Mononuclear cell (primary cell): ENCODE measurements at regions not wholly inside any gene's neighbourhood (a gene's known extent, or its start where the extent isn't known, plus 50 kb on each side); places are given as distances from the start of the nearest gene placed in this dataset.

Experiments
- H3K27me3 ChIP-seq: 2 replicates; pipeline ENCODE4 v1.6.0; 2011; ENCODE audit warnings: low read length, control low read depth; ENCODE audit not compliant: insufficient read depth
- H3K4me1 ChIP-seq: 2 replicates; pipeline ENCODE4 v1.5.1; 2011; ENCODE audit warnings: mild to moderate bottlenecking, low read length, control low read depth; ENCODE audit not compliant: insufficient read depth
- H3K4me3 ChIP-seq: 2 replicates; pipeline ENCODE4 v1.5.1; 2011; ENCODE audit warnings: mild to moderate bottlenecking, low read length, moderate library complexity
- H3K9me3 ChIP-seq: 2 replicates; pipeline ENCODE4 v1.5.1; 2011; ENCODE audit warnings: low read depth, mild to moderate bottlenecking, control low read depth, low read length

GRCh38 chr2:88828397-88829137, 137.1 kb downstream of the RPIA start:
- no peaks in the 10 kb centered on the region for H3K27me3 ChIP-seq
- H3K9me3 ChIP-seq, result no peaks in the 10 kb centered on the region
- no peaks in the 10 kb centered on the region for H3K4me1 ChIP-seq
- H3K4me3 ChIP-seq, result no peak overlapping the region

- H3K9me3 ChIP-seq, result no peaks in the 10 kb centered on the region
- H3K4me3 ChIP-seq, result no peak overlapping the region
- no peaks in the 10 kb centered on the region for H3K4me1 ChIP-seq
- no peaks in the 10 kb centered on the region for H3K27me3 ChIP-seq
Observed at GRCh38 chr2:88829607-88830463, 138.4 kb downstream of the RPIA start.

GRCh38 chr2:88831071-88831791, 139.8 kb downstream of the RPIA start:
- no peaks in the 10 kb centered on the region for H3K9me3 ChIP-seq
- no peaks in the 10 kb centered on the region for H3K4me1 ChIP-seq
- no peak overlapping the region for H3K4me3 ChIP-seq
- H3K27me3 ChIP-seq, result no peaks in the 10 kb centered on the region

- Histone ChIP-seq H3K27me3 (no peaks in the 10 kb centered on the region), H3K4me3 (no peak overlapping the region), H3K4me1 (no peaks in the 10 kb centered on the region), H3K9me3 (no peaks in the 10 kb centered on the region)
Observed at GRCh38 chr2:88831792-88832248, 140.3 kb downstream of the RPIA start.

- H3K4me1 ChIP-seq, result no peaks in the 10 kb centered on the region
- no peaks in the 10 kb centered on the region for H3K27me3 ChIP-seq
- no peaks in the 10 kb centered on the region for H3K9me3 ChIP-seq
- H3K4me3 ChIP-seq, result no peak overlapping the region
Observed at GRCh38 chr2:88832311-88832991, 141.0 kb downstream of the RPIA start.

GRCh38 chr2:88832992-88833389, 141.5 kb downstream of the RPIA start:
- Histone ChIP-seq H3K4me3 (no peak overlapping the region), H3K9me3 (no peaks in the 10 kb centered on the region), H3K27me3 (no peaks in the 10 kb centered on the region), H3K4me1 (peaks cover 3% of the 10 kb centered on the region)

- Histone ChIP-seq H3K9me3 (no peaks in the 10 kb centered on the region), H3K27me3 (no peaks in the 10 kb centered on the region), H3K4me3 (no peak overlapping the region), H3K4me1 (peaks cover 7% of the 10 kb centered on the region)
Observed at GRCh38 chr2:88834376-88834775, 142.9 kb downstream of the RPIA start.

- peaks cover 11% of the 10 kb centered on the region for H3K4me1 ChIP-seq
- no peaks in the 10 kb centered on the region for H3K27me3 ChIP-seq
- no peak overlapping the region for H3K4me3 ChIP-seq
- no peaks in the 10 kb centered on the region for H3K9me3 ChIP-seq
Observed at GRCh38 chr2:88834866-88835265, 143.4 kb downstream of the RPIA start.

- Histone ChIP-seq H3K4me1 (peaks cover 15% of the 10 kb centered on the region), H3K9me3 (no peaks in the 10 kb centered on the region), H3K27me3 (no peaks in the 10 kb centered on the region), H3K4me3 (no peak overlapping the region)
Observed at GRCh38 chr2:88835726-88836125, 144.3 kb downstream of the RPIA start.

- H3K9me3 ChIP-seq, result no peaks in the 10 kb centered on the region
- H3K4me3 ChIP-seq, result no peak overlapping the region
- no peaks in the 10 kb centered on the region for H3K27me3 ChIP-seq
- peaks cover 17% of the 10 kb centered on the region for H3K4me1 ChIP-seq
Observed at GRCh38 chr2:88836351-88836750, 144.9 kb downstream of the RPIA start.

GRCh38 chr2:88837511-88838160, 146.2 kb downstream of the RPIA start:
- no peaks in the 10 kb centered on the region for H3K9me3 ChIP-seq

GRCh38 chr2:88838165-88838635, 146.7 kb downstream of the RPIA start:
- H3K27me3 ChIP-seq, result no peaks in the 10 kb centered on the region
- H3K4me1 ChIP-seq, result peaks cover 24% of the 10 kb centered on the region

More at GRCh38 chr2:88837511-88838160, 146.2 kb downstream of the RPIA start:
- peaks cover 20% of the 10 kb centered on the region for H3K4me1 ChIP-seq
- H3K27me3 ChIP-seq, result no peaks in the 10 kb centered on the region
- no peak overlapping the region for H3K4me3 ChIP-seq

GRCh38 chr2:88841224-88841929, 149.9 kb downstream of the RPIA start:
- H3K27me3 ChIP-seq, result no peaks in the 10 kb centered on the region
- H3K9me3 ChIP-seq, result no peaks in the 10 kb centered on the region
- H3K4me1 ChIP-seq, result peaks cover 29% of the 10 kb centered on the region
- no peak overlapping the region for H3K4me3 ChIP-seq

More at GRCh38 chr2:88838165-88838635, 146.7 kb downstream of the RPIA start:
- no peaks in the 10 kb centered on the region for H3K9me3 ChIP-seq
- H3K4me3 ChIP-seq, result no peak overlapping the region
